Nephron progenitor cell (in vitro differentiated cells): ENCODE measurements at regions not wholly inside any gene's neighbourhood (a gene's known extent, or its start where the extent isn't known, plus 50 kb on each side); places are given as distances from the start of the nearest gene placed in this dataset.

Source experiments
- DNase-seq: peaks from one replicate; pipeline ENCODE4 v3.0.0; 2021
- H3K27ac Mint-ChIP-seq: 2 replicates; pipeline ENCODE4 v1.8.0; 2021; ENCODE audit warnings: mild to moderate bottlenecking, moderate library complexity, mixed read lengths
- H3K27me3 Mint-ChIP-seq: 2 replicates; pipeline ENCODE4 v1.8.0; 2021; ENCODE audit warnings: mild to moderate bottlenecking, low read depth, mixed read lengths; ENCODE audit not compliant: poor library complexity
- H3K36me3 Mint-ChIP-seq: 2 replicates; pipeline ENCODE4 v1.8.0; 2021; ENCODE audit warnings: low read depth, mixed read lengths
- H3K4me1 Mint-ChIP-seq: 2 replicates; pipeline ENCODE4 v1.8.0; 2021; ENCODE audit warnings: mixed read lengths
- H3K4me3 Mint-ChIP-seq: 2 replicates; pipeline ENCODE4 v1.8.0; 2021; ENCODE audit warnings: mild to moderate bottlenecking, moderate library complexity, mixed read lengths
- H3K9me3 Mint-ChIP-seq: 2 replicates; pipeline ENCODE4 v1.8.0; 2021; ENCODE audit warnings: mild to moderate bottlenecking, moderate library complexity, mixed read lengths
- CTCF ChIP-seq: fragments of 200-600 bp; sonication (generic); IDR thresholded peaks from 2 replicates; pipeline ENCODE4 v1.5.0; 2021; ENCODE audit warnings: antibody characterized with exemption

GRCh38 chr6:7004581-7005297 is 103.0 kb upstream of the RREB1 start:
- Mint-ChIP-seq H3K4me3 (no peak overlapping the region), H3K27ac (no peak overlapping the region), H3K27me3 (peaks cover 4% of the 10 kb centered on the region), H3K9me3 (no peaks in the 10 kb centered on the region), H3K36me3 (no peaks in the 10 kb centered on the region), H3K4me1 (peaks cover 13% of the 10 kb centered on the region)
- TF ChIP-seq CTCF, result no peak
- no peak for DNase-seq

- no peak for DNase-seq
- no peak for TF ChIP-seq CTCF
- H3K27ac Mint-ChIP-seq, result no peak overlapping the region
- no peak overlapping the region for H3K4me3 Mint-ChIP-seq
- H3K4me1 Mint-ChIP-seq, result peaks cover 13% of the 10 kb centered on the region
- peaks cover 7% of the 10 kb centered on the region for H3K27me3 Mint-ChIP-seq
- no peaks in the 10 kb centered on the region for H3K36me3 Mint-ChIP-seq
- no peaks in the 10 kb centered on the region for H3K9me3 Mint-ChIP-seq
Measured at GRCh38 chr6:7006515-7007191, 101.1 kb upstream of the RREB1 start.

GRCh38 chr6:7008451-7008988 is 99.2 kb upstream of the RREB1 start:
- Mint-ChIP-seq H3K27me3 (peaks cover 4% of the 10 kb centered on the region), H3K36me3 (no peaks in the 10 kb centered on the region), H3K4me1 (peaks cover 17% of the 10 kb centered on the region), H3K27ac (no peak overlapping the region), H3K9me3 (no peaks in the 10 kb centered on the region), H3K4me3 (no peak overlapping the region)
- TF ChIP-seq CTCF, result no peak
- DNase-seq, result no peak

- no peak for TF ChIP-seq CTCF
- Mint-ChIP-seq H3K4me3 (no peak overlapping the region), H3K27ac (no peak overlapping the region), H3K36me3 (no peaks in the 10 kb centered on the region), H3K4me1 (peaks cover 4% of the 10 kb centered on the region), H3K27me3 (peaks cover 4% of the 10 kb centered on the region), H3K9me3 (no peaks in the 10 kb centered on the region)
- DNase-seq, result no peak
Measured at GRCh38 chr6:7016226-7016625, 91.5 kb upstream of the RREB1 start.

- no peak for TF ChIP-seq CTCF
- Mint-ChIP-seq H3K36me3 (no peaks in the 10 kb centered on the region), H3K4me3 (no peak overlapping the region), H3K4me1 (no peaks in the 10 kb centered on the region), H3K9me3 (peaks cover 6% of the 10 kb centered on the region), H3K27me3 (no peaks in the 10 kb centered on the region), H3K27ac (no peak overlapping the region)
- no peak for DNase-seq
Measured at GRCh38 chr6:7021301-7021700, 86.5 kb upstream of the RREB1 start.
